H54 (cell line): ENCODE measurements at regions not wholly inside any gene's neighbourhood (a gene's known extent, or its start where the extent isn't known, plus 50 kb on each side); places are given as distances from the start of the nearest gene placed in this dataset.
"Not testable (repeated sequence)": the region's sequence is repeated elsewhere in the genome, so short reads cannot be mapped to it uniquely, and the experiment has no call there.

Experiments
- DNase-seq: peaks from one replicate; pipeline ENCODE4 v3.0.0; 2011; ENCODE audit warnings: low spot score, mixed read lengths; ENCODE audit not compliant: insufficient read length
- FAIRE-seq: peaks from 3 replicates; lab custom pipeline; 2011; peaks lifted over from hg19 to GRCh38; lab: Jason Lieb, UNC

DNA sequence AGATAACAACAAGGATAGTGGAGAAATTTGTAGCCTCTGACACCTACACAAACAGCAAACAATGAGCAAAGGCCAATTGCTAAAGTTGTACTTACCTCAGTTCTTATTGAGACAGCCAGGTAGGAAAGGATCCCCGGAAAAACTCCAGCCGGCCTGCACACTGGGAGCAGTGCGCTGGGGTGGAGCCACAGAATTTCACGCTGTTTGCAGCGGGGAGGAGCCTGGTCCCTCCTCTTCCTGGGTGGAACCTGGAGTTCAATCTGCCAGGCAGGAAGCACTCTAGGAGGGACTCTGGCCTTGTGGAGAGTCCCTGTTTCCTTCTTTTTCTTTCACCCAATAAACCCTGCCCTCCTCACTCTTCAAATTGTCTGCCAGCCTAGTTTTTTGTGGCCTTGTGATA is 382.6 kb upstream of the TGIF2LX start:
- FAIRE-seq: peak; percentile 100
- DNase-seq: peak; percentile 0

DNA sequence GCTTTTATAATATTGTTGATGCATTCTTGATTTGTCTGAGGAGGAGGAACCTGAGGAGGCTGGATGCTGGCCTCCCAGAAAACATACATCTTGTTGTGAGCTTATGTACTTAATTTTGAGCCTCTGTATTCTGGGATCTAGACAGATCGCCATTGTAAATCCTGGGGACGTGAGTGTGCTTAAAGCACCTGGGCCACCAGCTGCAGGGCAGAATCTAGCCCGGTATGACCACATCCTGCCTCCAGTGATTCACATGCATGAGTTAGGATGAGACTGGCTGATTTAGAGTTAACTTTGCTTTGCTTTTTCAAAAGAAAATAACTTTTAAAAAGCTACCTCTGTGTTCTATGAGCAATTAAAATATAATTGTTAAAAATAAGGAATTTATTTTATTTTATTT is 364.6 kb upstream of the TGIF2LX start:
- not testable (repeated sequence) for FAIRE-seq, DNase-seq

GRCh38 chrX:89562079-89562478 is 359.6 kb upstream of the TGIF2LX start:
- FAIRE-seq, DNase-seq: not testable (repeated sequence)

DNA sequence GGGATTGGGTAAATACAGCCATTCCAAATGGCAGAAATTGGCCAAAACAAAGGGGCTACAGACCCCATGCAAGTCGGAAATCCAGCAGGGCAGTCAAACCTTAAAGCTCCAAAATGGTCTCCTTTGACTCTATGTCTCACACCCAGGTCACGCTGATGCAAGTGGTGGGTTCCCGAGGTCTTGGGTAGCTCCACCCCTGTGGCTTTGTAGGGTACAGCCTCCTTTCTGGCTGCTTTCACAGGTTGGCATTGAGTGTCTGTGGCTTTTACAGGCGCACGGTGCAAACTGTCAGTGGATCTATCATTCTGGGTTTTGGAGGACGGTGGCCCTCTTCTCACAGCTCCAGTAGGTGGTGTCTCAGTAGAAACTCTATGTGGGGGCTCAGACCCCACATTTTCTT is 358.6 kb upstream of the TGIF2LX start:
- not testable (repeated sequence) for FAIRE-seq, DNase-seq

DNA sequence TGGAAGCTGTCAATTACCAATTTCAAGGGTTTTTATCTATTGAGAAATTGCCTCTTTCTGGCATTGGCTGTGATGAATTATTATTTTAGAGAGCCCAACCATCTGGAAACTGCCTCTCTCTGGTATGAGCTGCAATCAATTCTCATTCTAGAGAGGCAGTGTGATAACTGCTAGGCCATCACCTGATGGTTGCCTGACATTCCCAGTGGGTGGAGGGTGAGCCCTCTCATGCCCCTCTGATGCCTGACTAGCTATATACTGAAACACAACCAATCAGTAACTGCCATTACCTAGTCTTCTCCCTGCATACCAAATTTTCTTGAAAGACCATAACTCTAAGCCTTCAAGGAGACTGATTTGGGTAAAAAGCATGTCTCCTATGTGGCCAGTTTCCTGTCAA is 353.9 kb upstream of the TGIF2LX start:
- FAIRE-seq, DNase-seq: not testable (repeated sequence)

DNA sequence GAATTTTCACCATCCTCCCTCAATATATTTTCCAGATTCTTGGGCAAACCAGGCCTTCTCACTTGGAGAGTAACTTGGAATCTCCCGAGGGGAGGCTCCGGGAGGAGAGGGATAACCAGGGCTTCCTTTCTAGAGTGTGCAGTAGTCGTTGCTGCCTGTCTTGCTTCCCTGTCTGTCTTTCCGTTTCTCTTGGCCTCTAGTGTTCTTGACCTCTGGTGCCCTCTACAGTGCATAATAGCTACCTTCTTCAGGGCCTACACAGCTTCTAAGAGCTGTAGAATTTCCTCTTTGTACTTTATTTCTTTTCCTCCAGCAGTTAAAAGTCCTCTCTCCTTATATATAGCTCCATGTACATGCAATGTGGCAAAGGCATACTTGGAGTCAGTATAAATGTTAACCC is 339.8 kb upstream of the TGIF2LX start:
- not testable (repeated sequence) for FAIRE-seq, DNase-seq

DNA sequence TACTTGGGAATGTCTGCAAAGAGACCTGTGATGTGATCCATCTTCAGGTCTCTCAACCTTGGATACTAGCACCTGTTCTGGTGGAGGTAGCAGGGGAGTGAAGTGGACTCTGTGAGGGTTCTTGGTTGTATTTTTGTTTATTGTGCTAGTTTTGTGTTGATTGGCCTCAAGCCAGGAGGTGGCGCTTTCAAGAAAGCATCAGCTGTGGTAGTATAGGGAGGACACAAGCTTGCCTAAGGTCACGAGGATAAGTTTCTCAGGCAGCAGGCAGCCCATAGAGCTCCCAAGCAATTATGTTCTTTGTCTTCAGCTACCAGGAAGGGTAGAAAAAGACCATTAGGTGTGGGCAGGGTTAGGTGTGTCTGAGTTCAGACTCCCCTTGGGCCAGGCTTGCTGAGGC is 289.9 kb upstream of the TGIF2LX start:
- not testable (repeated sequence) for FAIRE-seq

GRCh38 chrX:89635887-89636286 is 285.8 kb upstream of the TGIF2LX start:
- not testable (repeated sequence) for DNase-seq, FAIRE-seq

More for the DNA sequence above, 289.9 kb upstream of the TGIF2LX start:
- not testable (repeated sequence) for DNase-seq

DNA sequence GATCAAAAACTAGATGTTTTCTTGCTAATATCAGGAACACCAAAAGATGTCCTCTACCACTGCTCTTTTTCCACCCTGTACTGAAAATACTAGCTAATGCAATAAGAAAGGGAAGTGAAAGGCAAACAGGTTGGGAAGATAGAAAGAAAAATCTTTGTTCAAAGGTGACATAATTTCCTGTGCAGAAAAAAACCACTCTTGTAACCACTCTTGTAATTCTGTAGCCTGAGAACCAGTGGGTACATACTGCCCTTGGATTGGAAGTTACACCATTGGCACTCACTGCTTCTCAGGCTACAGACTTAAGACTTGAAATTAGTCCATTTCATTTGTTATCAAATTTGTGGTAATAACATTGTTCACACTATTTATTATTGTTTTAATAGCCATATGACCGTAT is 263.0 kb upstream of the TGIF2LX start:
- FAIRE-seq, DNase-seq: not testable (repeated sequence)

DNA sequence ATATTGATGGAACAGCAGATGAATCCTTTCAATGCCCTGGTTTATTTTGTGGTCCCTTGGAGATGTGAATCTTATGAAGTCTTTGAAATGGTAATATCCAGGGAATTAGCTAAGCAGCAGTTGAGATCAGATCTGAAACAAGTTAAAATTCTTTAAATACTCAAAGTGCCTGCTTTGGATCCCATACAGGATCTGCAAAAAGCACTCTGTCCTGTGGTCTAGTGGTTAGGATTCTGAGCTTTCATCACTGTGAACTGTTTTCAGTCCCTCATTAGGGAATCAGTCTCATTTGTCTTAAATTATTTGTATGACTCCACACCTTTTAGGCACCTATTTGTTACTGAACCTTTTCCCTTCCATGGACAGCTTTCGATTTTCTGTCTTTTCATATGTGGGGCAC is 215.2 kb upstream of the TGIF2LX start:
- not testable (repeated sequence) for DNase-seq, FAIRE-seq

DNA sequence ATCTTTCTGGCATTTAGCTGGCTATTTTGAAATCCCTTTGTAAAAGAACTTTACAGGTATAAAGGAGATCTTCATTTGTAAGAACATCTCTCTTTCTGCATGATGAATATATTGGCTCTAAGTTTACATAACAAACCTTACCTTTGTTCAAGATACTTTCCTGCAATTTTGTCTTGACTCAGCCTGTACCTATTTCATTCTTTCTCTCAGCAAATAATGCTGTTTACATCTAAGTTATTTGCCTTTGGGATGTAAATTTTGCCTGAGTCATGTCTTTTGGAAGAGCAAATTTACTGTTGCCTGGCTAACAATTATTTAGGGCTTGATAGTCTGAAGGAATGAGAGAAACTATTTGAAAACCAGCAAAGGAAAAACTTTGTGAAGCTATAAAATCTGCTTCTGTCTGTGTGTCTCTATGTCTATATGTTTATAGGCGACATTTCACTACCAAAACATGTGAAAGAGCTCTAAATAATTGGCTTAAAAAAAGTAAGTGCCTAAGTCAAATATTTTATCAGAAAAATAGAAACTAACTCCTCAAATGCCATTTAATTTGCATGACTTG is 214.3 kb upstream of the TGIF2LX start:
- DNase-seq: not testable (repeated sequence)
- peak; percentile 83 for FAIRE-seq

DNA sequence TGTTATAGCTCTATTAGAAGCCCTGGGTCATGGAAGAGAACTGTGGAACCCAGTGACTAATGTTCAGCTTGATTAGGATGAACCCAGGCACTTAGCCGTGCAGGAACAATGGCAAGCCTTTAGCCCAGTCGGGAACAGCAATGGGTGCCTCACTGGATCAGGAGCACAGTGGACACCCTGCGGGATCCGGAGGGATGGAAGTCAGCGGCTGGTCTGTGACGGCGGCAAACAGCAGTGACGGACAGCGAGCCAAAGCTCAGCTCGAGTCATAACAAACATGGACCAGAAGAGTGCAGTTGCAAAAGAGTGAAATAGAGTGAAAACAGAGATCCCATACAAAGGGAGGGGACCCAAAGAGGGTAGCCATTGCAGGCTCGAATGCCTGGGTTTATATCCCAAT is 187.3 kb upstream of the TGIF2LX start:
- not testable (repeated sequence) for FAIRE-seq

DNA sequence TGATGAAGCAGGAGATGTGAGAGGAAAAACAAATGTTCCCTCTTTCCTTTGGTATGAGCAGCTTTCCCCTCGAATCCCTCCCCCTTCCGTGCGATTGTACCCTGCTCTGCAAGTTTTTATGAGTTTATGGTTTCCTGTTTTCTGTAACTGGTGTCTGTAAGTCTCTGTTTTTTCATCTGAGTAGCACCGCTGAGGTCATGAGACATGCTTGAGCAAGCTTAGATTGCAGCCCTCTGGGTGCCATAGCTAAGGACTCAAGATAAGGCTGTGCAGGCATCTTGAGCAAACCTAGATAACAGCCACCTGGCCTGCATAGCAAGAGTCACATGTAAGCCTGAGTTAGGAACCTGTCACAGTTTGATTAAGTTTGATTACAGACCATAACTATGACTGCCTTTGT is 165.2 kb upstream of the TGIF2LX start:
- not testable (repeated sequence) for DNase-seq, FAIRE-seq

More for the DNA sequence above, 187.3 kb upstream of the TGIF2LX start:
- DNase-seq: not testable (repeated sequence)

GRCh38 chrX:89757767-89758166 is 163.9 kb upstream of the TGIF2LX start:
- DNase-seq, FAIRE-seq: not testable (repeated sequence)

- FAIRE-seq: peak; percentile 93
- not testable (repeated sequence) for DNase-seq
Observed at GRCh38 chrX:89759076-89759685, 162.5 kb upstream of the TGIF2LX start.

DNA sequence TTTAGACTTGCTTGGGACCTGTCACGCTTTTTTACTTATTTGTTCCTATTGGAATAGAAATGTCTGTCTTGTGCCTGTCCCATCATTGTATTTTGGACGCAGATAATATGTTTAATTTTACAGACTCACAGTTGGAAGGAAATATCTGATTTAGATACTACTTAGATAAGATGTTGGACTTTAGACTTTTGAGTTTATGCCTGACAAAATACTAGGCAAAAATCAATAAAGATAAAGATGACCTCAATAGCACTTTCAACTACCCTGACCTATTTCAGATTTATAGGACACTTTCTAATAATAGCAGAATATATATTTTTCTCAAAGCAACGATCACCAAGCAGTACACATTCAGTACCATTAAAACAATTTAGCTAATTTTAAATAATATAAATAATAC is 150.1 kb upstream of the TGIF2LX start:
- not testable (repeated sequence) for DNase-seq, FAIRE-seq

DNA sequence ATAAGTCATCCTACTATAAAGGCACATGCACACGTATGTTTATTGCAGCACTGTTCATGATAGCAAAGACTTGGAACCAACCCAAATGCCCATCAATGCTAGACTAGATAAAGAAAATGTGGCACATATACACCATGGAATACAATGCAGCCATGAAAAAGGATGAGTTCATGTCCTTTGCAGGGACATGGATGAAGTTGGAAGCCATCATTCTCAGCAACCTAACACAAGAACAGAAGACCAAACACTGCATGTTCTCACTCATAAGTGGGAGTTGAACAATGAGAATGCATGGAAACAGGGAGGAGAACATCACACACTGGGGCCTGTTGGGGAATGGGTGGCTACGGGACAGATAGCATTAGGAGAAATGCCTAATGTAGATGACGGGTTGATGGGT is 110.3 kb upstream of the TGIF2LX start:
- DNase-seq, FAIRE-seq: not testable (repeated sequence)

DNA sequence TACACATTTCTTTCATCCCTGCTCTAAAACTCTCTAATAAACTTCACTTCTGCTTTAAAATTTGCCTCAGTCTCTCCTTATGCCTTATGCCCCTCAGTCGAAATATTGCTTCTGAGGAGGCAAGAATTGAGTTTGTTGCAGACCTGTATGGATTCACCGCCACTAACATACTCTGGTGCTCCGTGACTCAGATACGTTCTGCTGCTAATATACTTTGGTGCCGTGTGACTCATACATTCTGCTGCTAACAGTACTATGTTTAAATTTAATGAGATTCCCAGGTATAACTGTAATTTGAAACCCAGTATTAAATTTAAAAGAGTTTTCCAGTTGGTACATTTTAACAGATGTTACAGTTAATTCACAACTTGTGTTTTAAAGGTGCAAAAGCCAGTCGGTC is 82.0 kb upstream of the TGIF2LX start:
- not testable (repeated sequence) for DNase-seq
- FAIRE-seq: peak; percentile 90

DNA sequence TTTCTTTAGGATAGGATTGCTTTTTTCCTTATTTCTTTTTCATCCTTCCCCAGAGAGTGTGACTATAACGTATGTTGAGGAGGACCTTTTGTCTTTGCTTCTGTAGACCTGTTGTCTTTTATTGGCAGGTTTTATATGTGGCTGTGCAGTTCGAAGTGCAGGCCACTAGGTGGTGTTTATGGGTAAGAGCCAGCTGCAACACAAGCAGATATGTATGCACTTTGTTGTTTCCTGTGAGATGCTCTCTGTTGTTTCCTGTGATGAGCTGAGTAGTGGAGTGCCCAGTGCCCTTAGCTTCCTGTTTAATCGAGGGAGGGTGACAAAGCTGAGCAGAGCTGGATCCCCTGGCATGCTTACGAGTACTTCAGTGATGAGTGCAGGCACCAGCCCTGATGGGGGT is 50.0 kb upstream of the TGIF2LX start:
- FAIRE-seq: peak; percentile 93
- not testable (repeated sequence) for DNase-seq
